Thoracic aorta (tissue), 2 donors: ENCODE measurements at regions not wholly inside any gene's neighbourhood (a gene's known extent, or its start where the extent isn't known, plus 50 kb on each side); places are given as distances from the start of the nearest gene placed in this dataset.

ENCODE experiments used
- ATAC-seq: fragments of 150-250 bp; one replicate; pipeline ENCODE4 v1.8.0; 2017; ENCODE audit warnings: low read depth; ENCODE audit not compliant: insufficient number of reproducible peaks, low FRiP score
- DNase-seq: peaks from one replicate; pipeline ENCODE4 v3.0.0-alpha.2; 2020; ENCODE audit warnings: low spot score
- H3K27ac ChIP-seq, 2 donors: fragments of 200-600 bp; sonication (generic); 1 replicate in 1 of 2; 2 replicates in 1 of 2; pipeline ENCODE4 v1.5.1; 2016; ENCODE audit warnings: mild to moderate bottlenecking in 2 of 2, moderate library complexity in 2 of 2
- H3K27me3 ChIP-seq: fragments of 200-600 bp; sonication (generic); replicated peaks from 2 replicates; pipeline ENCODE4 v1.6.0; 2016; ENCODE audit warnings: mild to moderate bottlenecking; ENCODE audit not compliant: insufficient read depth
- H3K36me3 ChIP-seq: fragments of 200-600 bp; sonication (generic); one replicate; pipeline ENCODE4 v1.5.1; 2016
- H3K4me1 ChIP-seq, 2 donors: fragments of 200-600 bp; sonication (generic); 1 replicate in 1 of 2; 2 replicates in 1 of 2; pipeline versions ENCODE4 v1.5.1 to v1.6.0; 2016; ENCODE audit warnings: low read depth in 2 of 2, mild to moderate bottlenecking in 1 of 2; ENCODE audit not compliant: control insufficient read depth in 1 of 2
- H3K4me3 ChIP-seq: fragments of 200-600 bp; sonication (generic); 2 replicates; pipeline ENCODE4 v1.5.1; 2016; ENCODE audit warnings: mild to moderate bottlenecking
- H3K9me3 ChIP-seq: fragments of 200-600 bp; sonication (generic); 2 replicates; pipeline ENCODE4 v1.5.1; 2016
- TF ChIP-seq, protein P1 (sequence below): fragments of 200-600 bp; sonication (generic); IDR thresholded peaks from one replicate; pipeline ENCODE4 v1.5.1; 2019; ENCODE audit warnings: antibody characterized with exemption

DNA sequence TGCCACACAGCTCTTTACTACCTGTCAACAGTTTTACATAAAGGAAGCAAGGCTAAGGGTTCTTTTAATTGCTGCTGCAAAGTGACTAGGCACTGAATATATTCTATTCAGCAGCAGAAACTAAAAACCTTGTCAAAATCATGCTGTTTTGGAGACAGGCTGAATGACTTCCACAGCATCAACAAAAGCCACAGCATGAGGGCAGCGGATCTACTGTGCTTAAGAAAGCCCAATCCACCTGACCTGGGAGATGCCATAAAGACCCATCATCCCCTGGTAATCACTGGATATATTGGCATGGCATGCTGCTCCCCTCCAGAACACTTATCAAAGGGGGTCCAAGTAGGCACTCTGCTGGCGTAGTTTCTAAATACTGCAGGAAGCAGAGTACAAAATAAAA, 715.1 kb upstream of the SLC8A1 start:
- ATAC-seq (no peak), DNase-seq (no peak)
- H3K4me1 ChIP-seq: peaks cover 0 to 7% of the 10 kb centered on the region in 2 donors
- no peaks in the 10 kb centered on the region for H3K9me3 ChIP-seq
- no peaks in the 10 kb centered on the region for H3K27me3 ChIP-seq
- TF ChIP-seq, protein P1, sequence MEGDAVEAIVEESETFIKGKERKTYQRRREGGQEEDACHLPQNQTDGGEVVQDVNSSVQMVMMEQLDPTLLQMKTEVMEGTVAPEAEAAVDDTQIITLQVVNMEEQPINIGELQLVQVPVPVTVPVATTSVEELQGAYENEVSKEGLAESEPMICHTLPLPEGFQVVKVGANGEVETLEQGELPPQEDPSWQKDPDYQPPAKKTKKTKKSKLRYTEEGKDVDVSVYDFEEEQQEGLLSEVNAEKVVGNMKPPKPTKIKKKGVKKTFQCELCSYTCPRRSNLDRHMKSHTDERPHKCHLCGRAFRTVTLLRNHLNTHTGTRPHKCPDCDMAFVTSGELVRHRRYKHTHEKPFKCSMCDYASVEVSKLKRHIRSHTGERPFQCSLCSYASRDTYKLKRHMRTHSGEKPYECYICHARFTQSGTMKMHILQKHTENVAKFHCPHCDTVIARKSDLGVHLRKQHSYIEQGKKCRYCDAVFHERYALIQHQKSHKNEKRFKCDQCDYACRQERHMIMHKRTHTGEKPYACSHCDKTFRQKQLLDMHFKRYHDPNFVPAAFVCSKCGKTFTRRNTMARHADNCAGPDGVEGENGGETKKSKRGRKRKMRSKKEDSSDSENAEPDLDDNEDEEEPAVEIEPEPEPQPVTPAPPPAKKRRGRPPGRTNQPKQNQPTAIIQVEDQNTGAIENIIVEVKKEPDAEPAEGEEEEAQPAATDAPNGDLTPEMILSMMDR: no peak
- no peak overlapping the region for H3K27ac ChIP-seq
- H3K36me3 ChIP-seq: no peaks in the 10 kb centered on the region
- no peak overlapping the region for H3K4me3 ChIP-seq

DNA sequence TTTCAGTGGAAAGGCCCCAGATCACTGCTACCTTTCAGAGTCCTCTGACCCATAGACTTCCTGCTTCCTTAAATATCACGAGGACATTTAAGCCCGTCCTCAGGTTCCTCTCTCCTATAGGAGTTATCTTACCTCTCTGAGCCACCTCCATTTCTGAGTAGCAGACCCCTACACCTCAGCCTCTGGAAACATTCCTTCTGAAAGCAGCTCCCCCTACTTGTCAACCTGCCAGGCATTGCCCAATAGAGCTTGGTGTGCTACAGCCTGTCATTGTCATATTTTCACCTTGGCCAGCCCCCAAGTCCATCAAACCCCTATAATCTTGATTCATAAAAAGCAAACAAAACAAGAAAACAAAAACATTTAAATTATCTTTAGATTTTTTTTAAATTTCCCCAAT, 717.9 kb upstream of the SLC8A1 start:
- TF ChIP-seq, protein P1: no peak
- Histone ChIP-seq H3K27ac (no peak overlapping the region), H3K4me1 (peaks cover 0 to 15% of the 10 kb centered on the region in 2 donors), H3K9me3 (no peaks in the 10 kb centered on the region), H3K27me3 (no peaks in the 10 kb centered on the region), H3K4me3 (no peak overlapping the region), H3K36me3 (no peaks in the 10 kb centered on the region)
- no peak for DNase-seq
- no peak for ATAC-seq

DNA sequence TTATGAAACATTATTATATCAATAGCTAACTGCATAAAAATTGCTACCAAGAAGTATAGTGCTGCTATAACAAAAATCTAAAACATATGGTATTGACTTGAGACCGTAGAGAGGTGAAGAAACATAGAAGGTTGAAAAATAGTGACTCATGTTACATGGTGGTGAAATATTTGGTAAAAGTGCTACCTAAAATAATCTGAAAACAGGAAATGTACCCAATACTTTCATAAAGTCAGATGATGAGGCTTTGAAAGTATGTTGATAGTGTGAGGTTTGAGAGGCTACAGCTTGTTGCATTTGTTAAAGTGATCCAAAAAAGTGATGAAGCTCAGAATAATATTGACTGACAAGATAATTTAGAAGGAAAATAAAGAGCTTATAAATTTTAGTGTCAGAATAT, 718.7 kb upstream of the SLC8A1 start:
- Histone ChIP-seq H3K9me3 (no peaks in the 10 kb centered on the region), H3K27ac (no peak overlapping the region), H3K36me3 (no peaks in the 10 kb centered on the region), H3K27me3 (no peaks in the 10 kb centered on the region), H3K4me1 (peaks cover 0 to 16% of the 10 kb centered on the region in 2 donors), H3K4me3 (no peak overlapping the region)
- TF ChIP-seq, protein P1: no peak
- DNase-seq (no peak), ATAC-seq (no peak)

DNA sequence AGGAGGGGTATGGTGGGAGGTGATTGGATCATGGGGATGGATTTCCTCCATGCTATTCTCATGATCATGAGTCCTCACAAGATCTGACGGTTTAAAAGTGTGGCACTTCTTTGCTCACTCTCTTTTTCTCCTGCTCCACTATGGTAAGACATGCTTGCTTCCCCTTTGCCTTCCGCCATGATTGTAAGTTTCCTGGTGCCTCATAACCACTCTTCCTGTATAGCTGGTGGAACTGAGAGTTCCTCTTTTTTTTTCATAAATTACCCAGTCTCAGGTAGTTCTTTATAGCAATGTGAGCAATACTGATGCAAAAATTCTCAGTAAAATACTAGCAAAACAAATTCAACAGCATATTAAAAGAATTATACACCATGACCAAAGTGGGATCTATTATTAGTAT, 728.5 kb upstream of the SLC8A1 start:
- TF ChIP-seq, protein P1: no peak
- ATAC-seq (no peak), DNase-seq (no peak)
- H3K27ac ChIP-seq: no peak overlapping the region
- H3K9me3 ChIP-seq: no peaks in the 10 kb centered on the region
- H3K27me3 ChIP-seq: no peaks in the 10 kb centered on the region
- no peaks in the 10 kb centered on the region for H3K4me1 ChIP-seq
- H3K4me3 ChIP-seq: no peak overlapping the region
- no peaks in the 10 kb centered on the region for H3K36me3 ChIP-seq

DNA sequence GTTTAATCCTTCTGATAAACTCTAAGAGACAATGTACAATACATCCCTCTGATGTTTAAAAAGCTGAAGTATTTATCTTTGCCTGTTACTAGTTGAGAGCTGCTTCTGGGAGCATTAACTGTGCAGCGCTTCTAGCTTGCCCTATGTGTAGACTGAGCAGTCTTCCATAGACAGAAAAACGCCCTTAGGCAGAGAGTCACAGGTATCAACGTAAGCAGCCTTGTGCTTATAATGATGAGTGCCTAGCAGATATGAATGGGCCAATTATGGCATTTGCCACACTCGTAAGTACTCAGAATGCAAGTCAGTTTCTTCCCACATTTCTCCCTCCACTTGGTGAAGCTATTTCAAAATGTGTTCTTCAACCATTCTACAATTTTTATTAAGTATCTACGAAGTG, 731.1 kb upstream of the SLC8A1 start:
- Histone ChIP-seq H3K4me3 (no peak overlapping the region), H3K27me3 (no peaks in the 10 kb centered on the region), H3K36me3 (no peaks in the 10 kb centered on the region), H3K9me3 (no peaks in the 10 kb centered on the region), H3K27ac (no peak overlapping the region), H3K4me1 (peaks cover 3 to 11% of the 10 kb centered on the region in 2 donors)
- TF ChIP-seq, protein P1: no peak
- ATAC-seq: no peak
- no peak for DNase-seq
